ENCODE measurements at regions not wholly inside any gene's neighbourhood (a gene's known extent, or its start where the extent isn't known, plus 50 kb on each side); places are given as distances from the start of the nearest gene placed in this dataset.

DNA sequence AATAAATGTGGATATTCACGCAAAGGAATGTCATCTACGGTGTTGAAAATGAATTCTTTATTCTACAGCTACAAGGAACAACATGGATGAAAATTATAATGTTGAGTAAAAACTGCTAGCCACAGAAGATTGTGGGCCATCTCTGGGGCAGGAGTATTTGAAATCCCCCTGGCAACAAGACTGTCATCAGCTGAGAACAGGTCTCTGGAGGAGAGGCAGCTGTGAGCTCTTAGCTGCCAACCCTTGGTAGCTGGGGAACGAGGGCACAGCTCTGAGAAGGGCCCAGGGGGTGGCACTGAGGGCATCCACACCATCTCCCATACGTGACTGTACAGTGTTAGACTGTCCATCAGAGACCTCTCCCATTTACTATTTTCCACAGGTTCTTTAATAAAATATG, 340.1 kb upstream of the MGMT start:
- in situ Hi-C loops (cut with MboI; ENCODE audit: low pct_unique_long_range_greater_than_20kb, low sequenced_read_pairs, unreplicated experiment), result no loop called here
- no peak for DNase-seq (ENCODE audit: low spot score)
- TF ChIP-seq CTCF (IDR thresholded peaks at IDR 0.05; ENCODE audit: extremely low read depth, insufficient read depth, missing control alignments), result no peak

DNA sequence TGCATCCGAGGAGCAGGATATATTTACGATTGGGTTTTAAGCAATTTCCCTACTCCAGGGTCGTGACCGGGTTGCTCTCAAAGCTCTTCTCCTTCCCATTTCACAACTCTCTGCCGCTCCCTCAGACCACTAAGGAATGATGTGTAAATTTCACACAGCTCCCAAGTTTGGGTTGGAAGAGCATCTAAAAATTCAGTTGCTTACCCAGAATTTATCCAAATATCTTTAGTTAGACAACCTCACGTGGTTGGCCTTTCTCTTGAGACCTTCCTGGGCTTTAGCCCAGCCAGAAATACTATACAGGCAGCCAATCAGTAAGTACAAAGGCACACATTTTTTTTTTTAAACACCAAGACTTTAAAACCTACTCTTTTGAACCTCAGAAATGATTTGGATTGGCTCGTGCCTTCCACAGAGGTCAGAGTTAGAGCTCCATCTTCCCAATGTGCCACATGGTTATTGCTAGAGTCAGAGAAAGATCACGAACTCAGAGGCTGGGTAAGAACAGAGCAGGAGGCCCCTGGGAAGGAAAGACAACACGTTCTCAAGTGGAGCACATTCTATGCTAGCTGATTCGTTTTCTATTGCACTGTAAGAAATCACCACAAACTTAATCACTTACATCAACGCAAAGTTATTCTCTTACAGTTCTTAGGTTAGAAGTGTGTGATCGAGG, 335.4 kb upstream of the MGMT start:
- DNase-seq (ENCODE audit: low spot score), result no peak
- no peak for TF ChIP-seq CTCF (IDR thresholded peaks at IDR 0.05; ENCODE audit: extremely low read depth, insufficient read depth, missing control alignments)
- in situ Hi-C loops (cut with MboI; ENCODE audit: low pct_unique_long_range_greater_than_20kb, low sequenced_read_pairs, unreplicated experiment), result no loop called here

- no peak for DNase-seq (ENCODE audit: low spot score)
- in situ Hi-C loops (cut with MboI; ENCODE audit: low pct_unique_long_range_greater_than_20kb, low sequenced_read_pairs, unreplicated experiment), result no loop called here
- TF ChIP-seq CTCF (IDR thresholded peaks at IDR 0.05; ENCODE audit: extremely low read depth, insufficient read depth, missing control alignments), result no peak
Measured at GRCh38 chr10:129133856-129134255, 333.2 kb upstream of the MGMT start.

DNA sequence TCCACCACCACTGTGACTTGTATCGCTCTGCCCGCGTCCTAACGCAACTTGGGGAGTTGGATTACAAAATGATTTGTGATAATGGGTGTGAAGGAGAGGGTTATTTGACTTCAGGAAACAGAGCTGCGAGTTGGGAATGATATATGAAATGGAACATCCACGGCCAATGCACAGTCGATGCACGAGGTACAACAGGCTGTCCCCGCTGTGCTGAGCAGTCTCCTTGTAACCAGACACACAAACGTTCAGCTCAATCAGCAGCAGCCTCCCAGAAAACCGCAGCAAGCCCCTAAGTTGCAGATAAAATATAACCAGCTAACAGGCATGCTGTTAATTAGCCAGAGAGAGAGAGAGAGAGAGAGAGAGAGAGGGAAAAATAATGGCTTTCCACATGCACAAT, 332.7 kb upstream of the MGMT start:
- DNase-seq (ENCODE audit: low spot score), result no peak
- in situ Hi-C loops (cut with MboI; ENCODE audit: low pct_unique_long_range_greater_than_20kb, low sequenced_read_pairs, unreplicated experiment), result no loop called here
- no peak for TF ChIP-seq CTCF (IDR thresholded peaks at IDR 0.05; ENCODE audit: extremely low read depth, insufficient read depth, missing control alignments)

DNA sequence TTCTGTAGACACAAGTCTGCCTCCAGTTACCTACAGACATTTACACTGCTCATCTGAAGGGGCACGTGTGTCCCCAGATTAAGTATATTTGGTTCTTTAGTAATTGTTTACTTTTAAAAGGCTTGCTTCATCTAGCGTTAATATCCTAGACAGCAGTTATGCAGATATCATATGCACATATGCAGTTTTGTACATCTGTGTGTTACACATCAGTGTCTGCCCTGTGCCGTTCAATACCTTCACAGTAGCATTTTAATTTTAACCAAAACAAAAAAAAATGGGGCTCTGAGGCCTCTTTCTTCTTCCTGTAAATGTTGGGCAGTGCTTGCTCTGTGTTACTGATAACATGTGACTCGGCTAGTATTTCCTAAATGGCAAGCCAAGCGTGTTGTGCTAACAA, 331.4 kb upstream of the MGMT start:
- DNase-seq (ENCODE audit: low spot score), result no peak
- no peak for TF ChIP-seq CTCF (IDR thresholded peaks at IDR 0.05; ENCODE audit: extremely low read depth, insufficient read depth, missing control alignments)
- in situ Hi-C loops (cut with MboI; ENCODE audit: low pct_unique_long_range_greater_than_20kb, low sequenced_read_pairs, unreplicated experiment), result no loop called here

- DNase-seq (ENCODE audit: low spot score), result no peak
- no peak for TF ChIP-seq CTCF (IDR thresholded peaks at IDR 0.05; ENCODE audit: extremely low read depth, insufficient read depth, missing control alignments)
- in situ Hi-C loops (cut with MboI; ENCODE audit: low pct_unique_long_range_greater_than_20kb, low sequenced_read_pairs, unreplicated experiment), result no loop called here
Measured at GRCh38 chr10:129136074-129136473, 331.0 kb upstream of the MGMT start.
